K562 (cell line): ENCODE measurements at regions not wholly inside any gene's neighbourhood (a gene's known extent, or its start where the extent isn't known, plus 50 kb on each side); places are given as distances from the start of the nearest gene placed in this dataset.

Experiments used
- ATAC-seq: fragments of 200-7000 bp; cut with Tn5 transposase; 3 replicates; pipeline ENCODE4 v1.9.1; 2020; ENCODE audit warnings: moderate library complexity
- BruUV-seq: library from RNA; stranded (reverse); fragments of 400-500 nt; replicated peaks from 2 replicates; lab custom pipeline; 2021; lab: Mats Ljungman, UMichigan
- CTCF ChIA-PET: fragments of 300-600 bp; formaldehyde crosslinking; extraction: SDS; loops from one replicate; lab custom pipeline; 2021; ENCODE audit warnings: low intra/inter-chr PET ratio; lab: Yijun Ruan, JAX
- POLR2A ChIA-PET: fragments of 300-600, 350-650 bp; sonication (Branson Sonifier 250); formaldehyde crosslinking; extraction: SDS; loops from one replicate; lab custom pipeline; 2021; ENCODE audit warnings: antibody characterized with exemption, inconsistent platforms; lab: Yijun Ruan, JAX
- DNase-seq, 4 experiments: peaks; one replicate each; pipeline versions ENCODE4 v3.0.0 to v3.0.0-alpha.2; 2011 to 2018; ENCODE audit warnings: low spot score in 3 of 4, mixed read lengths in 3 of 4; ENCODE audit errors: extremely low read depth in 1 of 4
- FAIRE-seq: peaks from 2 replicates; lab custom pipeline; 2011; peaks lifted over from hg19 to GRCh38; lab: Jason Lieb, UNC
- H2AFZ ChIP-seq: 2 replicates; pipeline ENCODE4 v1.6.0; 2011; ENCODE audit warnings: low read depth, low read length, control low read depth, inconsistent platforms
- H3K27ac ChIP-seq: fragments of 200-600 bp; 3 replicates; pipeline ENCODE4 v1.8.0; 2011; ENCODE audit warnings: low read depth, mild to moderate bottlenecking, control low read depth, inconsistent platforms, low read length, moderate library complexity, mixed read lengths; ENCODE audit errors: extremely low read depth
- H3K27me3 ChIP-seq, 2 experiments: fragments of 300-600 bp in 1 of 2; 2 replicates in 1 of 2; 3 replicates in 1 of 2; pipeline versions ENCODE4 v1.6.0 to v1.8.0; 2011; ENCODE audit warnings: inconsistent platforms in 2 of 2, low read length in 2 of 2, mild to moderate bottlenecking in 1 of 2, mixed read lengths in 1 of 2, moderate library complexity in 1 of 2; ENCODE audit not compliant: control insufficient read depth in 2 of 2, insufficient read depth in 2 of 2
- H3K36me3 ChIP-seq: fragments of 300-600 bp; 3 replicates; pipeline ENCODE4 v1.8.0; 2011; ENCODE audit warnings: mild to moderate bottlenecking, low read length, inconsistent platforms; ENCODE audit not compliant: control insufficient read depth, insufficient read depth
- H3K4me1 ChIP-seq, 2 experiments: fragments of 200-600 bp in 1 of 2; replicated peaks in 1 of 2; 2 replicates in 1 of 2; 3 replicates in 1 of 2; pipeline versions ENCODE4 v1.5.1 to v1.8.0; 2011; ENCODE audit warnings: inconsistent platforms in 2 of 2, low read length in 2 of 2, mild to moderate bottlenecking in 1 of 2, mixed read lengths in 1 of 2, moderate library complexity in 1 of 2; ENCODE audit not compliant: control insufficient read depth in 2 of 2, insufficient read depth in 2 of 2
- H3K4me2 ChIP-seq: 2 replicates; pipeline ENCODE4 v1.6.1; 2011; ENCODE audit warnings: low read length, control low read depth, inconsistent platforms, mixed read lengths; ENCODE audit not compliant: insufficient read depth
- H3K4me3 ChIP-seq: fragments of 200-600 bp; sonication (generic), shearing (Covaris generic); 2 replicates; pipeline ENCODE4 v1.5.1; 2016; ENCODE audit warnings: control low read depth, inconsistent platforms
- H3K79me2 ChIP-seq: fragments of 200-600 bp; 3 replicates; pipeline ENCODE4 v1.8.0; 2011; ENCODE audit warnings: low read length, inconsistent platforms; ENCODE audit not compliant: control insufficient read depth, insufficient read depth
- H3K9ac ChIP-seq, 2 experiments: 2 replicates each; pipeline versions ENCODE4 v1.6.0 to v1.6.1; 2011; ENCODE audit warnings: low read depth in 2 of 2, low read length in 2 of 2, control low read depth in 1 of 2, inconsistent platforms in 1 of 2, mild to moderate bottlenecking in 1 of 2, mixed read lengths in 1 of 2; ENCODE audit not compliant: insufficient read depth in 1 of 2
- H3K9me1 ChIP-seq: one replicate; pipeline ENCODE4 v1.6.0; 2011; ENCODE audit warnings: inconsistent platforms, mild to moderate bottlenecking, low read length, moderate library complexity; ENCODE audit not compliant: control insufficient read depth, insufficient read depth
- H3K9me3 ChIP-seq: replicated peaks from 2 replicates; pipeline ENCODE4 v1.5.1; 2011; ENCODE audit warnings: low read depth, low read length, inconsistent platforms; ENCODE audit not compliant: control insufficient read depth, insufficient read depth
- H4K20me1 ChIP-seq: replicated peaks from 2 replicates; pipeline ENCODE4 v1.6.1; 2011; ENCODE audit warnings: low read length, inconsistent platforms, mixed read lengths; ENCODE audit not compliant: control insufficient read depth, insufficient read depth
- NONO ChIP-seq, 2 experiments: fragments of 200-400 bp in 1 of 2; fragments of 450-650 bp in 1 of 2; formaldehyde crosslinking in 1 of 2; IDR thresholded peaks; 2 replicates each; pipeline ENCODE4 v1.6.1; 2017; ENCODE audit warnings: low read depth in 2 of 2, mild to moderate bottlenecking in 2 of 2, moderate library complexity in 2 of 2, low read length in 1 of 2
- POLR3A ChIP-seq: IDR thresholded peaks from 2 replicates; pipeline ENCODE4 v1.6.1; 2011; ENCODE audit warnings: borderline replicate concordance, mild to moderate bottlenecking, moderate library complexity; ENCODE audit not compliant: insufficient read length, insufficient read depth; ENCODE audit errors: extremely low read depth
- PRMT5 ChIP-seq: sonication (generic); formaldehyde crosslinking; IDR thresholded peaks from 2 replicates; pipeline ENCODE4 v1.5.0; 2020; ENCODE audit warnings: missing genetic modification reagents
- SMC3 ChIP-seq: conservative IDR thresholded peaks from 2 replicates; pipeline ENCODE4 v1.6.1; 2011; ENCODE audit warnings: low read depth, low read length, improper control_type of control experiment; ENCODE audit not compliant: insufficient read depth
- TSC22D4 ChIP-seq: fragments of 450-650 bp; IDR thresholded peaks from 2 replicates; pipeline ENCODE4 v1.6.1; 2016; ENCODE audit warnings: missing genetic modification characterization, missing biosample characterization, control low read depth
- ZFP1 ChIP-seq: fragments of 450-650 bp; formaldehyde crosslinking; IDR thresholded peaks from 2 replicates; pipeline ENCODE4 v1.4.0; 2020; ENCODE audit warnings: mild to moderate bottlenecking, mixed read lengths
- ZNF224 ChIP-seq: sonication (generic); formaldehyde crosslinking; IDR thresholded peaks from 2 replicates; pipeline ENCODE4 v1.8.0; 2022; ENCODE audit warnings: mild to moderate bottlenecking, missing genetic modification reagents
- ZNF23 ChIP-seq: fragments of 250-450 bp; sonication (Bioruptor Pico); IDR thresholded peaks from 2 replicates; pipeline ENCODE4 v1.4.0; 2020; ENCODE audit warnings: mild to moderate bottlenecking
- ZNF324 ChIP-seq: fragments of 250-450 bp; sonication (Bioruptor Pico); IDR thresholded peaks from 2 replicates; pipeline ENCODE4 v1.4.0; 2020; ENCODE audit warnings: mild to moderate bottlenecking
- ZNF561 ChIP-seq: fragments of 450-650 bp; formaldehyde crosslinking; conservative IDR thresholded peaks from 2 replicates; pipeline ENCODE4 v1.4.0; 2020; ENCODE audit warnings: mild to moderate bottlenecking, moderate library complexity
- WGBS: fragments of 100-300 bp; shearing (Covaris generic); methylation state at CpG from one replicate; pipeline ENCODE4 v1.1.6; 2016; ENCODE audit warnings: low coverage, mixed read lengths; ENCODE audit not compliant: insufficient coverage; ENCODE audit errors: missing lambda C conversion rate; 5-methylcytosine and 5-hydroxymethylcytosine counted together
- in situ Hi-C: fragments of 300-500 bp; cut with MboI; formaldehyde crosslinking; loops from 4 replicates; pipeline ENCODE4 v1.15.0; 2018; ENCODE audit warnings: inconsistent platforms, mixed read lengths
- intact Hi-C: fragments of 100-400 bp; cut with micrococcal nuclease; formaldehyde crosslinking; loops from 2 replicates; pipeline ENCODE4 v1.14.2; 2022
- TF ChIP-seq, protein P1 (sequence below), 3 experiments: fragments of 200-800 bp in 1 of 3; fragments of 250-450 bp in 1 of 3; fragments of 450-650 bp in 1 of 3; sonication (Bioruptor Pico) in 1 of 3; sonication (Bioruptor generic) in 1 of 3; formaldehyde crosslinking in 1 of 3; IDR thresholded peaks; 2 replicates each; pipeline versions ENCODE4 v1.6.1 to v1.8.0; 2016 to 2022; ENCODE audit warnings: mild to moderate bottlenecking in 2 of 3, missing genetic modification characterization in 2 of 3, missing compliant biosample characterization in 1 of 3, moderate library complexity in 1 of 3
- TF ChIP-seq, protein P2 (sequence below): IDR thresholded peaks from 3 replicates; pipeline ENCODE4 v1.6.1; 2011; ENCODE audit warnings: borderline replicate concordance, mild to moderate bottlenecking; ENCODE audit not compliant: insufficient read length, insufficient read depth
- TF ChIP-seq, protein P3 (sequence below): fragments of 250-450 bp; sonication (Bioruptor Pico); IDR thresholded peaks from 2 replicates; pipeline ENCODE4 v1.6.1; 2021; ENCODE audit warnings: mild to moderate bottlenecking
- TF ChIP-seq, protein P4 (sequence below): sonication (generic); formaldehyde crosslinking; IDR thresholded peaks from 2 replicates; pipeline ENCODE4 v1.8.1; 2023; ENCODE audit warnings: mild to moderate bottlenecking, missing genetic modification reagents

DNA sequence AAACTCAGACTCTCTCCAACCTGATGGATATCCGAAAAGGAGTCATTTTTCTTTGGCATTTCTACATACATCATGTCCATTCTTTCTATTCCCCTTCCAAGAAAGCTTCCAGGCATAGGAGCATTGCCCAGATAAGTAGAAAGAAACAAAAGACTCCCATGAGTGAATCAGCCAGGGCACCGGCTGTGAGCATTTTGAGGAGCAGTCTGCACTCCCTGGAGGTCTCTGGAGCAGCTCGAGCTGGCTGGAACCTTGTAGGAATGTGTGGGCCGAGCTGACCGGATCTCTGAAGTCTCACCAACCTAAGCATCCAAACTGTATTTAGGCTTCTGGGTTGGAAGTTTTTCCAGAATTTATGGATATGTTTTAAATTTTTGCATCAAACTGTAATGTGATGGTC lies 161.4 kb upstream of the TRPC7 start (continued):
- no peak for TF ChIP-seq POLR3A

DNA sequence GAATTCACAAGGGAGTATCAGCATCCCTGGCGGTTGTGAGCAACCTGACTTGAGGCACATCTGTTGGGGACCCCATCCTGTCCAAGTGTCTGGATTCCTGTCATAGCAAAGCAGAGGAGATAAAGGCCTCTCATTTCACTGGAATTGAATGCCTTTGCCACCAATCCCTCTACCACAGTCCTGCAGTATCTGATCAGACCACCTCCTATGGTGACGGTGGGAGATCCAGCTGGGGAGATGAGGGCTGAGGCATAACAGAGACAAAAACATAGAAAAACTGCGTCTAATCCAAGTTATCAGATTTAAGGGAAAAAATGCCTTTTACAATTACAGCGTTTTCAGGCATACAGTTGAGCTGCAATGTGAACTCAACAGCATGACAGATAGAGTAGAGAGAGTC lies 160.7 kb upstream of the TRPC7 start:
- Histone ChIP-seq H3K79me2 (no peaks in the 10 kb centered on the region), H3K27ac (no peak overlapping the region), H3K4me2 (no peak overlapping the region), H3K4me1 (peaks cover 0 to 8% of the 10 kb centered on the region in 2 experiments; a peak in 3 of 5 replicates), H3K9me1 (no peaks in the 10 kb centered on the region), H3K27me3 (no peaks in the 10 kb centered on the region), H2AFZ (no peak overlapping the region), H3K9ac (no peak overlapping the region), H3K4me3 (no peak overlapping the region), H3K36me3 (no peaks in the 10 kb centered on the region), H3K9me3 (no peaks in the 10 kb centered on the region), H4K20me1 (no peaks in the 10 kb centered on the region; the same call in 1 of the 2 replicates)
- ATAC-seq (no peak), DNase-seq (no peak), FAIRE-seq (no peak)
- ChIA-PET POLR2A (interaction anchor here (0.8 kb wide), 1 partner anchor 899 kb away, joined by 3 read pairs; no protein-coding TSS in a partner anchor), CTCF (no interaction called here)
- in situ Hi-C loops (no loop called here), intact Hi-C loops (no loop called here)
- BruUV-seq: no TSS peak
- WGBS: 25% methylated on average over 4 of the region's 4 CpGs
- no peak for TF ChIP-seq PRMT5 (CRISPR knock-in tag)
- no peak for TF ChIP-seq TSC22D4 (tag)
- no peak for TF ChIP-seq ZNF561 (CRISPR knock-in tag)
- TF ChIP-seq ZNF324: no peak
- TF ChIP-seq ZFP1 (CRISPR knock-in tag): no peak
- TF ChIP-seq ZNF224: no peak
- TF ChIP-seq, protein P1, sequence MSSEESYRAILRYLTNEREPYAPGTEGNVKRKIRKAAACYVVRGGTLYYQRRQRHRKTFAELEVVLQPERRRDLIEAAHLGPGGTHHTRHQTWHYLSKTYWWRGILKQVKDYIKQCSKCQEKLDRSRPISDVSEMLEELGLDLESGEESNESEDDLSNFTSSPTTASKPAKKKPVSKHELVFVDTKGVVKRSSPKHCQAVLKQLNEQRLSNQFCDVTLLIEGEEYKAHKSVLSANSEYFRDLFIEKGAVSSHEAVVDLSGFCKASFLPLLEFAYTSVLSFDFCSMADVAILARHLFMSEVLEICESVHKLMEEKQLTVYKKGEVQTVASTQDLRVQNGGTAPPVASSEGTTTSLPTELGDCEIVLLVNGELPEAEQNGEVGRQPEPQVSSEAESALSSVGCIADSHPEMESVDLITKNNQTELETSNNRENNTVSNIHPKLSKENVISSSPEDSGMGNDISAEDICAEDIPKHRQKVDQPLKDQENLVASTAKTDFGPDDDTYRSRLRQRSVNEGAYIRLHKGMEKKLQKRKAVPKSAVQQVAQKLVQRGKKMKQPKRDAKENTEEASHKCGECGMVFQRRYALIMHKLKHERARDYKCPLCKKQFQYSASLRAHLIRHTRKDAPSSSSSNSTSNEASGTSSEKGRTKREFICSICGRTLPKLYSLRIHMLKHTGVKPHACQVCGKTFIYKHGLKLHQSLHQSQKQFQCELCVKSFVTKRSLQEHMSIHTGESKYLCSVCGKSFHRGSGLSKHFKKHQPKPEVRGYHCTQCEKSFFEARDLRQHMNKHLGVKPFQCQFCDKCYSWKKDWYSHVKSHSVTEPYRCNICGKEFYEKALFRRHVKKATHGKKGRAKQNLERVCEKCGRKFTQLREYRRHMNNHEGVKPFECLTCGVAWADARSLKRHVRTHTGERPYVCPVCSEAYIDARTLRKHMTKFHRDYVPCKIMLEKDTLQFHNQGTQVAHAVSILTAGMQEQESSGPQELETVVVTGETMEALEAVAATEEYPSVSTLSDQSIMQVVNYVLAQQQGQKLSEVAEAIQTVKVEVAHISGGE (CRISPR knock-in tag; IDR thresholded peaks at IDR 0.05): no peak
- no peak for TF ChIP-seq NONO (IDR thresholded peaks at IDR 0.05; ENCODE audit: low read depth in 2 of 2, low read length in 1 of 2)
- TF ChIP-seq POLR3A: no peak
- TF ChIP-seq, protein P2, sequence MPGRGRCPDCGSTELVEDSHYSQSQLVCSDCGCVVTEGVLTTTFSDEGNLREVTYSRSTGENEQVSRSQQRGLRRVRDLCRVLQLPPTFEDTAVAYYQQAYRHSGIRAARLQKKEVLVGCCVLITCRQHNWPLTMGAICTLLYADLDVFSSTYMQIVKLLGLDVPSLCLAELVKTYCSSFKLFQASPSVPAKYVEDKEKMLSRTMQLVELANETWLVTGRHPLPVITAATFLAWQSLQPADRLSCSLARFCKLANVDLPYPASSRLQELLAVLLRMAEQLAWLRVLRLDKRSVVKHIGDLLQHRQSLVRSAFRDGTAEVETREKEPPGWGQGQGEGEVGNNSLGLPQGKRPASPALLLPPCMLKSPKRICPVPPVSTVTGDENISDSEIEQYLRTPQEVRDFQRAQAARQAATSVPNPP: no peak
- TF ChIP-seq ZNF23: no peak
- TF ChIP-seq, protein P3, sequence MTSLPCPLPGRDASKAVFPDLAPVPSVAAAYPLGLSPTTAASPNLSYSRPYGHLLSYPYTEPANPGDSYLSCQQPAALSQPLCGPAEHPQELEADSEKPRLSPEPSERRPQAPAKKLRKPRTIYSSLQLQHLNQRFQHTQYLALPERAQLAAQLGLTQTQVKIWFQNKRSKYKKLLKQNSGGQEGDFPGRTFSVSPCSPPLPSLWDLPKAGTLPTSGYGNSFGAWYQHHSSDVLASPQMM (CRISPR knock-in tag): no peak
- TF ChIP-seq, protein P4, sequence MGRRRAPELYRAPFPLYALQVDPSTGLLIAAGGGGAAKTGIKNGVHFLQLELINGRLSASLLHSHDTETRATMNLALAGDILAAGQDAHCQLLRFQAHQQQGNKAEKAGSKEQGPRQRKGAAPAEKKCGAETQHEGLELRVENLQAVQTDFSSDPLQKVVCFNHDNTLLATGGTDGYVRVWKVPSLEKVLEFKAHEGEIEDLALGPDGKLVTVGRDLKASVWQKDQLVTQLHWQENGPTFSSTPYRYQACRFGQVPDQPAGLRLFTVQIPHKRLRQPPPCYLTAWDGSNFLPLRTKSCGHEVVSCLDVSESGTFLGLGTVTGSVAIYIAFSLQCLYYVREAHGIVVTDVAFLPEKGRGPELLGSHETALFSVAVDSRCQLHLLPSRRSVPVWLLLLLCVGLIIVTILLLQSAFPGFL (CRISPR knock-in tag): no peak
- TF ChIP-seq SMC3: no peak
